ENCODE measurements at regions not wholly inside any gene's neighbourhood (a gene's known extent, or its start where the extent isn't known, plus 50 kb on each side); places are given as distances from the start of the nearest gene placed in this dataset.

GRCh38 chr19:32201211-32201610, 144.2 kb upstream of the ZNF507 start:
- no peak for DNase-seq (ENCODE audit: low read depth)

GRCh38 chr19:32201636-32202051, 143.8 kb upstream of the ZNF507 start:
- peak; percentile 13 for DNase-seq (ENCODE audit: low read depth)

DNA sequence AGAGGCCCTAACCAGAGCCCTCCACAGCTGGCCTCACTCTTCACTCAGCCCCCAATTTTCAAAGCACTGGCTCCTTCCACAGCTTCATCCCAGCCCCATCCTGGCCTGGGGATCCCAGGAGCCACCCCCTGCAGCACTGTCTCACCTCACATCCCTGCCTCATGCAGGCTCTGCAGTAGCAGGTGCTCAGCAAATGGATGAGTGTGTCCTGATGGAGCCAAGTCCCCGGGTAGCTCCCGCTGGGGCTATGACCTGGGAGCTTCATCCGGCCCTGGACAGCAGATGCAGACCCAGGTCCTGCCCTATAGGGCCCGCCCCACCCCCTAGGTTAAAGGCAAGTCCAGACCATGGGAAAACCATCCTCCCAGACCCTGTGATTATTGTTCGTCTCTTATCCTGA, 143.2 kb upstream of the ZNF507 start:
- DNase-seq (ENCODE audit: low read depth): no peak

GRCh38 chr19:32203161-32203560, 142.2 kb upstream of the ZNF507 start:
- DNase-seq (ENCODE audit: low read depth): no peak

DNA sequence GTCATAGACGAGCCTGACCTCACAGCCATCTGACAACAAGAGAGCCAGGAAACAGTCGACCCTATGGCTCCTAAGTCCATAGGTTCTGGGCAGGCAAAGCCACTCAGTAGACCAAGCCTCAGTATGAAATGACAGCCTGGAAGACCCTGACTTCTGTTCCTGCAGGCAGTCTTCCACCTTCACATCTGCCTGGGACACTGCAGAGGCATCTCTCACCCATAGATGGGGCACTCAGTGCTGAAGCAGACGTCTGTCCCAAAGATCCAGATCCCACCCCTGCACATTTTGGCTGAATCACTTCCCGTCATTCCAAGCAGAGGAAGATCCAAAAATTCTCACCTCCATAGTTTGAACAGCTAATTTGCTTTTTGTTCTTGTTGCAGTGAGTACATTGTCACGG, 139.3 kb upstream of the ZNF507 start:
- DNase-seq (ENCODE audit: low read depth): no peak

DNA sequence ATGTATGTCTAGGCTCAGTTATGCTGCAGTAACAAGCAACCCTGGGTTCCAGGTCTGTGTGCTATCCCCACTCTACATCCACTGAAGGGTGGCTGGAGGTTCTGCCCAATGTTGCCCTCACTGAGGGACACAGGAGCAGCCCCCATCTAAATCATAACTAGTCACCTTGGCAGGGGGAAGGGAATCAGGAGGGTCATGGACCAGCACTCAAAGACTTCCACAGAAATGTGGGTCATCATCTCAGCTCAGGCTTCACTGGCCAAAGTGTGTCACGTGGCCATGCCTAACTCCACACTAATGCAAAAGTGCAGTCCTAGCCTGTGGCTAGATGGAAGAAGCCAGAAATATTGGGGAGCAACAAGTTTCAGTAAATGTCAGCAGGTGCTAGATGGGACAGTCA, 137.3 kb upstream of the ZNF507 start:
- DNase-seq (ENCODE audit: low read depth): no peak

- DNase-seq (ENCODE audit: low read depth): no peak
These were observed 126.0 kb upstream of the ZNF507 start for GRCh38 chr19:32219392-32219791.

GRCh38 chr19:32219881-32220472, 125.4 kb upstream of the ZNF507 start:
- DNase-seq (ENCODE audit: low read depth): no peak

DNA sequence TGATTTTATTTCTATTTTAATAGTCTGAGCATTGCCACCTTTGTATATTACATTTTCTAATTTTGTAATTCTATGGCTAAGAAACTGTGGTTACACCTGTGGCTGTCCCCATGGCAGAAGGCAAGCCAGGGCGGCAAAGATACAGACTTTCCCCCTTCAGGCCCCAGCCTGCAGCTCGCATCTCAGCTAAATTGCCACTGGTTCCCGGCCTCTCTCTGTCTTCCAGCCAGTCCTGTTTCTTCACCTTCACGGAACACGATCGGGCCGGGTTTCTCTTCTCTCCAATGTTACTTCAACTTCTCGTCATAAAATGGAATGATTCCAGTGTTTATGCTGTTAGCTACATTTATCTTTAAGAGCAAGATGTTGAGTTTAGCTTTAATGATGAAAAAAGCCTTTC, 124.5 kb upstream of the ZNF507 start:
- DNase-seq (ENCODE audit: low read depth): no peak

GRCh38 chr19:32222556-32222955, 122.9 kb upstream of the ZNF507 start:
- no peak for DNase-seq (ENCODE audit: low read depth)

GRCh38 chr19:32223106-32223505, 122.3 kb upstream of the ZNF507 start:
- no peak for DNase-seq (ENCODE audit: low read depth)

DNA sequence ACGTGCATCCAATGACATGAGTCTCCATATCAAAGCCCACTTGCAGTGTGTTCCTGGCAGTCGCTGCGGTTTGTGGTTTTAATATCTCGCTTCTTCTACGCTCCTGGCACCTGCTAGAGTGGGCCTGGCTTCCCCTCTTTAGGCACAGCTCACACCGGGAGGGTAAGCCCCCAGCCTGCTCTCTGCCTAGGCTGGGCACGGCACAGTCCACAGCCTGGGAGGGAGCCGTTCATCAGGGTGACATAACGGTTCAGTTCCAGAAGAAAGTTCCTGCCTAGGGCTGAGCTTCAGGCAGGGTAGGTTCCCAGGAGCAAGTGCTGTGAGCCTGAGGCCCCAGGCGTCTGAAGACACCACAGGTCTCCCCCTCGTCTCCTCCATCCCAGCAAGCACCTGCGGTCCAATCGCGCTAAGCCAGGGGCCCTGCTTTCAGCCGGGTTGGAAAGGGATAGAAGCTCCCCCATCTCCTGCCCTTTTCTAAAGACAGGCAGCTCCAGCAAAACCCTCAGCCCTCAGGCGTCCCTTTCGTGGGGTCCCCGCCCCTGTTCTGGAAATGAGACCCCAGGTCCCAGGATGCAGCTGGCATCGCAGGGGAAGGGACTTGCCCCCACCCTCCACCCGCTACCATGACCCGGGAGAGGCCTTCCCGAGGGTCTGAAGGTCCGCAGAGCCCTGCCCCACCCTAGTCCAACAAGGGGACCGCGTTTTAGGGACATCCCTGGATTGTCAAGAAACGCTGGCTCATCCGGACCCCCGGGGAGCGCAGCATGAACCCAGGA, 121.6 kb upstream of the ZNF507 start:
- DNase-seq (ENCODE audit: low read depth): no peak

DNA sequence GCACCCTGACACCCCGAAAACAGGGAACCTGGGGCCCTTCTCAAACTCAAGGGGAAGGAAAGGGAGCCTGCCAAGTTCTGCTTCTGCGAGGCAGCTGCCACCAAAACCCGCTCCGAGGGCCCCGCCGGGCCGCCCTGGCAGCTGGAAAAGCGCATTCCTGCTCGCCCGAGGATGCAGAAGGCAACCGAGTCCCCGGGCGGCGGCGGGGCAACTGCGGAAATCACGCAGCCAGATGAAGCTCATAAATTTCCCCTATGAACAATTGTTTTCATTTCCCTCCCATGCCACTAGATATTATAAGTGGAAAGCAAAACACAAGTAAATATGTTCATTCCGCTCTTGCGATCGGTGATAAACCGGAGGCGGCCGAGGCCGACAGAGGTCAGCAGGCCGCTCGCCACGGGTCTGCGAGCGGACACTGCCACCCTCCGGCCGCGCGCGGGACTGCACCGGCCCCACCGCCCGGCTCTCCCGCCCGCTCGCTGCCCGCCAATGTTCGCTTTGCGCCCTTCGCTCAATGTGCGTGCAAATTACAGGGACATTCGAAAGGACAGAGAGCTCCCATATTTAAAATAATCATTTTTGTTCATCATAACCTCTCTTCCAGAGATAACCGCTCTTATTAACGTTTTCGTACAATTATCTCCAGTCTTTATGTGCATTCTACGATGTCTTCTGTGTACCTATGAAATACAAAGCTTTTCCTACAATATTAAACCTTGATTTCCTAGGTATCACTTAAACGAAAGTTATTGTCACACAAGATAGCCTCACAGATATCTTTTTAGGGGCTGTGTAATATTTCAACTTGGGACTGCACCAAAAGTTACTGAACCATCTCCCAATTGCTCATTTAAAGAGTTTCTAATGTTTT, 120.8 kb upstream of the ZNF507 start:
- peak; percentile 10 for DNase-seq (ENCODE audit: low read depth)

DNA sequence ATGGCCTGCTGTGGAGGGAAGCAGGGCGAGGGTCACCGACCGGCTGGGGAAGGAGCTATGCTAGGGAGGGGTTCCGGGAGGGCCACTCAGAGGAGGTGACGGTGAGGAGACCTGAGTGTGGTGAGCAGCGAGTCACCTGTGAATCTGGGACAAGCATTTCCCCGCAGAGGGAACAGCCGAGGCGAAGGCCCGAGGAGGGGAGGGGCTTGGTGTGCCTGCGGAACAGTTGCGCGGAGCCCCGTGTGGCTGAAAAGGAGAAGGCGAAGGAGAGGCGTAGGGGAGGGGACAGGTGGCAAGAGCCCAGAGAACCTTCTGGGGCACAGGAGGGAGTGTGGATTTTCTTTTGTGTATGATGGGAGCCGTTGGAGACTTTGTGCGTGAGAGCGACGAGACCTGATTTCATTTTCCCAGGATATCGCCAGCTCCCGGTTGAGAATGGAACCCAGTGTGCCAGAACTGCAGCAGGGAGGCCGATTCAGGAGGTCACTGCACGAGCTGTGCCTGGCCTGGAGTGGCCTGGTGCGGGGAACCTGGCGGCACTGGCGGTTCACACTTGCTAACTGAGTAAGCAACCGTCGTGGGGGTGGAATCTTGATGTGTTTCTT, 117.7 kb upstream of the ZNF507 start:
- no peak for DNase-seq (ENCODE audit: low read depth)

DNA sequence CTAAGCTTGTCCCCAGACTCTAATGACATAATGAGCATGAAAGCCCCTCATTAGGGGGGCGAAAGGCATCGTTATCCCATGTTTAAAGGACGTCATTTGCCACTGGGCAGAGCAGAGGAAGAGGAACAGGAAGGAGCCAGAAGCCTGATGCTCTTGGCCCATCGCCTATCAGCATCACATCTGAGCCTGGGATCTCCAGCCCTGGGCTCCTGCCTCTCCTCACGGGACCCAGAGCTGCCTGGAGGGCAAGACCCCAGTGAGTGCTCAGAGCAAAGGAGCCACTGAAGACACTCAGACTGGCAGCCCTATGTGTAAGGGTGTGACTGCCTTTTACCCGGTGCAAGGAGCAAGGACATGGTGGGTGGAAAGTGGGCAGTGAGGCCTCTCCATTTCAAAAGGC, 115.0 kb upstream of the ZNF507 start:
- DNase-seq (ENCODE audit: low read depth): no peak

DNA sequence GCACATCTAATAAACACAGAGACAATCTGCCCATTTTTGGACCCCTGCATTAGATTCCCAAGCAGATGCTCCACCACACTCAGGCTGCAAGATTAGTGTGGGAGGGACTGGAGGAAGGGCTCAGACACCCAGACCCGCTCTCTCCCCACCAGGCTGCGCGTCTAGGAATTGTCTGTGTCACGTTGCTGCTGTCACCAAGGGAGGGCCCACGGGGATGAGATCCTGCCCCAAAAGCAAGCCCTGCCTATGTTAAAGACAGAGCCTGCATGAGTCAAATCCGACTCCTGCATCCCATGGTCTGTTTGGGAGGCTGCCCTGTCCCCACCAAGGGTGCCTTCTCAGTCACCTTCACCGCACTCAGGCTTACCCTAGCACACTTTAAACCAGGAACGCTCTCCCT, 114.4 kb upstream of the ZNF507 start:
- DNase-seq (ENCODE audit: low read depth): no peak

- DNase-seq (ENCODE audit: low read depth): no peak
These were observed 113.7 kb upstream of the ZNF507 start for GRCh38 chr19:32231691-32232090.

DNA sequence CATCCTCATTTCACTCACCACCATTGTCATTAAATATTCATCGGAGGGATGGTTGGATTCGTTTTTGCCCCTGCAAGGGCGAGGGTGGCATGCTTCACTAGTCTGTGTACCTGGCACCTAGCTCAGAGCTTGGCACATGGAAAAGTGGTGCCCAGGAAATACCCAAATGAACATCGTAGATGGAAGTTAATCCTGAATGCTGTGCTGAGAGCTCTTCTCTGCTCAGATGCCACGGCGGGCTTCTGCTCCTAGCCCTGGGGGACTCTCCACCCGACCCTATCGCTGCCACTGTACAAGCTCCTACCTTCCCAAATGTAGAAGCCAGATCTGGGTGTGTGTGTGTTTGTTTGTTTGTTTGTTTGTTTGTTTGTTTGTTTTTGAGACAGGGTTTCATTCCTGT, 113.0 kb upstream of the ZNF507 start:
- DNase-seq (ENCODE audit: low read depth): no peak

DNA sequence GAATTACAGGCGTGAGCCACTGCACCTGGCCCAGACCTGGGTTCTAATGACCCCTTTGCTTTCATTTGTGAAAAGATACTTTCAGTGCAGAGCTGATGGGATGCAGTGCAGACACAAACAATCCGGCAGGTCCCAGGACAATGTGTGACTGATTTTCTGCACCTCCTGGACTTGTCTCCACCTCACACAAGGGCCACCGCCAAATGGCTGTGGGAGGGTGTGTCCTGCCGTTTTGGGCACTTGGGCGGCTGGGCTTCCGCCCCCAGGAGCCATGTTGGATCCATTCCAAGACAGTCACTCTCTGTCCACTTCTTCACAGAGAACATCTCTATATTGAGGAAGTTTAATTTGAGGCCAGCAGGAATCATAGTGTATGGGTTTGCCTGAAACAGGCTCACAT, 112.3 kb upstream of the ZNF507 start:
- DNase-seq (ENCODE audit: low read depth): no peak

GRCh38 chr19:32233885-32234284, 111.5 kb upstream of the ZNF507 start:
- DNase-seq (ENCODE audit: low read depth): no peak

GRCh38 chr19:32234663-32235217, 110.7 kb upstream of the ZNF507 start:
- DNase-seq (ENCODE audit: low read depth): no peak

GRCh38 chr19:32238076-32238475, 107.3 kb upstream of the ZNF507 start:
- DNase-seq (ENCODE audit: low read depth): no peak
